Gastrocnemius medialis (tissue), 4 donors: ENCODE measurements at regions not wholly inside any gene's neighbourhood (a gene's known extent, or its start where the extent isn't known, plus 50 kb on each side); places are given as distances from the start of the nearest gene placed in this dataset.

Experiments used
- ATAC-seq, 2 donors: fragments of 150-250 bp; one replicate each; pipeline ENCODE4 v1.9.1; 2016
- DNase-seq, 2 donors: peaks; one replicate each; pipeline ENCODE4 v3.0.0-alpha.2; 2019
- H3K27ac ChIP-seq, 4 donors: fragments of 200-600 bp; sonication (generic); 1 replicate in 1 of 4; 2 replicates in 3 of 4; pipeline ENCODE4 v1.5.1; 2016 to 2018; ENCODE audit warnings: mild to moderate bottlenecking in 2 of 4, moderate library complexity in 1 of 4
- H3K27me3 ChIP-seq, 3 donors: fragments of 200-600 bp; sonication (generic) in 2 of 3; 1 replicate in 1 of 3; 2 replicates in 2 of 3; pipeline versions ENCODE4 v1.5.1 to v1.6.0; 2016 to 2019; ENCODE audit warnings: mild to moderate bottlenecking in 1 of 3, moderate library complexity in 1 of 3
- H3K36me3 ChIP-seq, 2 donors: fragments of 200-600 bp; sonication (generic) in 1 of 2; one replicate each; pipeline ENCODE4 v1.5.1; 2017 to 2018
- H3K4me1 ChIP-seq, 2 donors: fragments of 200-600 bp; sonication (generic) in 1 of 2; one replicate each; pipeline ENCODE4 v1.5.1; 2016 to 2017; ENCODE audit warnings: mild to moderate bottlenecking in 2 of 2
- H3K4me3 ChIP-seq, 4 donors: fragments of 200-600 bp; sonication (generic) in 3 of 4; 1 replicate in 1 of 4; 2 replicates in 3 of 4; pipeline ENCODE4 v1.5.1; 2016 to 2019; ENCODE audit warnings: mild to moderate bottlenecking in 2 of 4
- H3K9me3 ChIP-seq, 3 donors: fragments of 200-600 bp; sonication (generic) in 2 of 3; 1 replicate in 1 of 3; 2 replicates in 2 of 3; pipeline ENCODE4 v1.5.1; 2016 to 2019
- CTCF ChIP-seq, 5 experiments: fragments of 450-650 bp in 3 of 5; fragments of 200-600 bp in 2 of 5; sonication (generic) in 2 of 5; IDR thresholded peaks in 4 of 5; conservative IDR thresholded peaks in 1 of 5; 1 replicate in 4 of 5; 2 replicates in 1 of 5; pipeline ENCODE4 v1.5.1; 2016 to 2019; ENCODE audit warnings: antibody characterized with exemption in 5 of 5, mild to moderate bottlenecking in 3 of 5, moderate library complexity in 3 of 5
- POLR2A ChIP-seq, 2 donors: fragments of 450-650 bp; IDR thresholded peaks; one replicate each; pipeline ENCODE4 v1.6.1; 2017; ENCODE audit warnings: antibody characterized with exemption in 2 of 2, mild to moderate bottlenecking in 2 of 2, moderate library complexity in 2 of 2
- in situ Hi-C, 4 donors: fragments of 200-750 bp; cut with MboI; loops; one replicate each; pipeline versions ENCODE4 v1.15.0 to v1.8.0; 2017; ENCODE audit warnings: low sequenced_read_pairs in 4 of 4
- intact Hi-C: fragments of 100-400 bp; cut with DNase I; formaldehyde crosslinking; loops from one replicate; pipeline ENCODE4 v1.15.1; 2023; ENCODE audit warnings: low total_unique reads

- Histone ChIP-seq H3K4me3 (no peak overlapping the region), H3K9me3 (no peaks in the 10 kb centered on the region), H3K27ac (no peak overlapping the region), H3K4me1 (no peaks in the 10 kb centered on the region), H3K27me3 (peaks cover 0 to 1% (median 0%) of the 10 kb centered on the region in 3 donors), H3K36me3 (no peaks in the 10 kb centered on the region)
- in situ Hi-C loops, result no loop called here
- ATAC-seq, result no peak
- no peak for TF ChIP-seq POLR2A (IDR thresholded peaks at IDR 0.05)
- no peak for TF ChIP-seq CTCF (IDR thresholded peaks at IDR 0.05 in 4 of 5, conservative IDR thresholded peaks at IDR 0.05 in 1 of 5)
- DNase-seq, result no peak
- intact Hi-C loops, result no loop called here
Measured at GRCh38 chrX:46366381-46367207, 178.6 kb downstream of the ZNF674 start.

- intact Hi-C loops, result no loop called here
- Histone ChIP-seq H3K27me3 (no peaks in the 10 kb centered on the region), H3K4me1 (no peaks in the 10 kb centered on the region), H3K4me3 (no peak overlapping the region), H3K36me3 (no peaks in the 10 kb centered on the region), H3K27ac (no peak overlapping the region), H3K9me3 (no peaks in the 10 kb centered on the region)
- no peak for ATAC-seq
- DNase-seq, result no peak
- in situ Hi-C loops, result no loop called here
- TF ChIP-seq POLR2A (IDR thresholded peaks at IDR 0.05) (no peak), CTCF (IDR thresholded peaks at IDR 0.05 in 4 of 5, conservative IDR thresholded peaks at IDR 0.05 in 1 of 5) (no peak)
Measured at GRCh38 chrX:46354481-46354880, 190.7 kb downstream of the ZNF674 start.

GRCh38 chrX:46341767-46342322, 203.4 kb downstream of the ZNF674 start:
- in situ Hi-C loops, result no loop called here
- intact Hi-C loops, result no loop called here

GRCh38 chrX:46340696-46341095, 204.5 kb downstream of the ZNF674 start:
- in situ Hi-C loops (no loop called here), intact Hi-C loops (no loop called here)
- Histone ChIP-seq H3K9me3 (no peaks in the 10 kb centered on the region), H3K36me3 (no peaks in the 10 kb centered on the region), H3K27me3 (peaks cover 0 to 4% (median 0%) of the 10 kb centered on the region in 3 donors), H3K27ac (no peak overlapping the region), H3K4me1 (no peaks in the 10 kb centered on the region), H3K4me3 (no peak overlapping the region)
- ATAC-seq (no peak), DNase-seq (no peak)
- TF ChIP-seq POLR2A (IDR thresholded peaks at IDR 0.05), result no peak
- no peak for TF ChIP-seq CTCF (IDR thresholded peaks at IDR 0.05 in 4 of 5, conservative IDR thresholded peaks at IDR 0.05 in 1 of 5)

More at GRCh38 chrX:46341767-46342322, 203.4 kb downstream of the ZNF674 start:
- no peak overlapping the region for H3K4me3 ChIP-seq
- DNase-seq (no peak), ATAC-seq (no peak)
- H3K9me3 ChIP-seq, result no peaks in the 10 kb centered on the region
- H3K36me3 ChIP-seq, result no peaks in the 10 kb centered on the region
- no peaks in the 10 kb centered on the region for H3K4me1 ChIP-seq
- H3K27me3 ChIP-seq, result peaks cover 0 to 4% (median 0%) of the 10 kb centered on the region in 3 donors
- H3K27ac ChIP-seq, result no peak overlapping the region
- no peak for TF ChIP-seq CTCF (IDR thresholded peaks at IDR 0.05 in 4 of 5, conservative IDR thresholded peaks at IDR 0.05 in 1 of 5)
- no peak for TF ChIP-seq POLR2A (IDR thresholded peaks at IDR 0.05)
